GM23338 (cell line): ENCODE measurements at regions not wholly inside any gene's neighbourhood (a gene's known extent, or its start where the extent isn't known, plus 50 kb on each side); places are given as distances from the start of the nearest gene placed in this dataset.

Experiments used
- CREB1 ChIP-seq: fragments of 250-450 bp; sonication (Bioruptor Pico); IDR thresholded peaks from 2 replicates; pipeline ENCODE4 v1.5.0; 2020; ENCODE audit warnings: low read depth, mild to moderate bottlenecking, moderate library complexity
- CTCF ChIP-seq, 2 experiments: fragments of 200-600 bp in 1 of 2; sonication (generic) in 1 of 2; conservative IDR thresholded peaks; 2 replicates each; pipeline versions ENCODE4 v1.5.1 to v1.6.1; 2016 to 2017; ENCODE audit warnings: antibody characterized with exemption in 2 of 2, low read depth in 2 of 2, mild to moderate bottlenecking in 2 of 2, moderate library complexity in 1 of 2
- ETS1 ChIP-seq: IDR thresholded peaks from 2 replicates; pipeline ENCODE4 v1.6.1; 2016; ENCODE audit warnings: antibody characterized with exemption
- EZH2 ChIP-seq: fragments of 200-600 bp; sonication (generic); IDR thresholded peaks from one replicate; pipeline ENCODE4 v1.8.0; 2017; ENCODE audit warnings: antibody characterized with exemption, mild to moderate bottlenecking, low read depth; ENCODE audit not compliant: unreplicated experiment
- EZH2phosphoT487 ChIP-seq: fragments of 200-600 bp; sonication (generic); IDR thresholded peaks from one replicate; pipeline ENCODE4 v1.8.1; 2018; ENCODE audit warnings: antibody characterized with exemption; ENCODE audit not compliant: unreplicated experiment
- JUNB ChIP-seq: IDR thresholded peaks from one replicate; pipeline ENCODE4 v1.6.1; 2016; ENCODE audit warnings: antibody characterized with exemption; ENCODE audit not compliant: unreplicated experiment
- POLR2AphosphoS5 ChIP-seq: IDR thresholded peaks from 2 replicates; pipeline ENCODE4 v1.6.1; 2016; ENCODE audit warnings: antibody characterized with exemption, low read depth
- REST ChIP-seq: IDR thresholded peaks from one replicate; pipeline ENCODE4 v1.6.1; 2018; ENCODE audit warnings: antibody characterized with exemption; ENCODE audit not compliant: unreplicated experiment
- ZNF114 ChIP-seq: fragments of 250-450 bp; sonication (Bioruptor Pico); IDR thresholded peaks from 2 replicates; pipeline ENCODE4 v1.5.0; 2020; ENCODE audit warnings: mild to moderate bottlenecking, moderate library complexity
- ZNF331 ChIP-seq: fragments of 250-450 bp; sonication (Bioruptor Pico); IDR thresholded peaks from 2 replicates; pipeline ENCODE4 v1.5.0; 2020; ENCODE audit warnings: low read depth, mild to moderate bottlenecking, moderate library complexity

GRCh38 chr3:113150250-113150649 is 61.1 kb upstream of the BOC start:
- TF ChIP-seq CTCF (conservative IDR thresholded peaks at IDR 0.05; ENCODE audit: low read depth in 2 of 2), result no peak
- no peak for TF ChIP-seq EZH2
- no peak for TF ChIP-seq ZNF114 (CRISPR knock-in tag)
- TF ChIP-seq REST, result no peak
- TF ChIP-seq EZH2phosphoT487, result no peak
- no peak for TF ChIP-seq POLR2AphosphoS5
- no peak for TF ChIP-seq CREB1 (CRISPR knock-in tag)
- TF ChIP-seq ZNF331, result no peak
- no peak for TF ChIP-seq JUNB
- TF ChIP-seq ETS1, result no peak
